ENCODE measurements at regions not wholly inside any gene's neighbourhood (a gene's known extent, or its start where the extent isn't known, plus 50 kb on each side); places are given as distances from the start of the nearest gene placed in this dataset.

DNA sequence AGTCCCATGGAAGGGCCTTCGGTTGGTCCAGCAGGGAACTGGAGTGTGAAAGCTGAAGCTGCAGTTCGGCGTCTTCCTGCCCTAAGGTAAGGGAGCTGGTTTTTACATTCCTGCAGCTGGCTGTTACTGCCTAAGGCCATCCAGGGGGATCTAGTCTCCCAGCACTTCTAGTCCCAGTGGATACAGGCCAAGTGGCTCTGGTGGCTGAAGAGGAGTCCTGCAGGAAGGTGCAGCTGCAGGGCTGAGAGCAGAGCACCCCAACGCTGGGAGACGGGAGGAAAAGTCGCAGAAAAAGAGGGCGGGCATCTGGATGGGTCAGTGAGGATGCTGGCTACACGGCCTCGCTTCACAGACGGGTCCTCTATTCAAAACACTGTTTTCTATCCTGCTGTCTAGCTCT is 225.0 kb upstream of the HS6ST1 start:
- no peak for DNase-seq

DNA sequence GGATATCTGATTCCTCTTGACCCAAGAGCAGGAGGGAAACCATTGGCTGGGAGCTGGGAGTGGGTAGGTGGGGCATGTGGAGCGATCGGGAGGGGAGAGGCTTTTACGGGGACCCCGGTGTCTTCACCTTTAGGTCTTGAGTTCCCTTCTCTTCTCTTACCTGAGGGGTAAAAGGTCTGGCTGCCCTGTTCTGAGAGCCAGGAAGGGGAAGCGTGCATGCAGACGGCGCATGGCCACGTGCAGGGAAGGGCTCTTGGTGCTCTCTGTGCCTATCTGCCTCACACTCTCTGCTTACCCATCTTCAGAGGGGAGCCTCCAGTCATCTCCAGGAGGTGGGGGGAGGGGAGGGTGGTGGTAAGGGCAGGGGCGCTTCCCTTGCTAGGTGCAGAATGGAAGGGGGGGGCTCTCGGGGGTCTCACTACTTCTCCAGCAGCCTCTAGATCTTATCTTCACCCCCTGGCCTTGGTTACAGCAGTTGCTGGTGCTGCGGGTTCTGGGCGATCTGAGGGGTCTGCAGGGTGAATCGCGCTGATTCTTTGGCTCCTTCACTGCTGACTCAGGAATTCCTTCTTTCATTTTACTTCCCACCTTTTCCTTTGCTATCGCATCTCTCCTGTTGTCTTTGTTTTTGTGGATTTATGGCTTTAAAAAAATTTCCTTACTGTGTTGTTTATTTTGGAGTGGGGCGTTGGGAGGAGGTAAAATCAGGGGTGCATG is 225.8 kb upstream of the HS6ST1 start:
- no peak for DNase-seq

DNA sequence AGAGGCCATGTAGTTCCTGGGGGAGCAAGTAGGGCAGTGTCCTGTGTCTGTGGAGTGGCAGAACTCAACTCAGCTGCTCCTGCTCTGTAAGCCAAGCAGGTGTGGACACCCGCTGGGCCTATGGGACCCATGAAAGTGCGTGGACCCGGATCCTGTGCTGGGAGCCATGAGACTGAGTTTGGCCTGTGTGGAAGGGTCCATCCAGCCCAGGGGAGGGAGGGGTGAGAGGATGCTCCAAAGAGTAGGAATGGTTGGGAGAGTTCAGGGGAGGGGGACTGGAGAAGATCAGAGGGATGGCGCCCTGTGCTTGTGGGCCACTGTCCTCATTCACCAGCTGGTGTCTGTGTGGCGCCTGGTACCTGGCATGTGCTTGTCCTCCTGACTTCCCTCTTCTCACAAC is 226.4 kb upstream of the HS6ST1 start:
- no peak for DNase-seq

- DNase-seq = no peak
These were observed 227.2 kb upstream of the HS6ST1 start for GRCh38 chr2:128545829-128546228.

GRCh38 chr2:128547667-128548066 is 229.0 kb upstream of the HS6ST1 start:
- DNase-seq = no peak

DNA sequence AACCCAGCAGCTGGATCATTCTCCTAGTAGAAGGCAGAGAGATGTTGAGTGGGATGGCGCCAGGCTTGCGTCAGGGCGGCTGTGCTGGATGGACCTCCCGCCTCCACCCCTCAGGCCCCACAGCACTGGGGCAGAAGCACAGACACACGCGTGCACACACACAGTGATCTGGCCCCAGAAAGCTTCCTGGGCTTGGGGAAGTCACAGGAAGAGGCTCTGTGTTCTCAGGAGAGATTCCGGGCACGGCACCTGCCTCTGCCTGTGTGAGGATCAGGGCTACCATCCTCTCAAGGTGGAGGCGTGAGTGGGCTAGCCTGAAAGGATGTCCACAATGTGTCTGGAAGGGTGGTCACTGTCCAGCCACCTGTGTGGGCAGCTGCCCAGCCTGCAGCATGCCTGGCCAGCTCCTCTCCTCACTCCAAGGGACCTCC is 229.8 kb upstream of the HS6ST1 start:
- no peak for DNase-seq

GRCh38 chr2:128549094-128549493 is 230.4 kb upstream of the HS6ST1 start:
- DNase-seq = no peak

- DNase-seq = no peak
These were observed 231.1 kb upstream of the HS6ST1 start for GRCh38 chr2:128549646-128550260.

- no peak for DNase-seq
These were observed 231.7 kb upstream of the HS6ST1 start for GRCh38 chr2:128550389-128550788.

DNA sequence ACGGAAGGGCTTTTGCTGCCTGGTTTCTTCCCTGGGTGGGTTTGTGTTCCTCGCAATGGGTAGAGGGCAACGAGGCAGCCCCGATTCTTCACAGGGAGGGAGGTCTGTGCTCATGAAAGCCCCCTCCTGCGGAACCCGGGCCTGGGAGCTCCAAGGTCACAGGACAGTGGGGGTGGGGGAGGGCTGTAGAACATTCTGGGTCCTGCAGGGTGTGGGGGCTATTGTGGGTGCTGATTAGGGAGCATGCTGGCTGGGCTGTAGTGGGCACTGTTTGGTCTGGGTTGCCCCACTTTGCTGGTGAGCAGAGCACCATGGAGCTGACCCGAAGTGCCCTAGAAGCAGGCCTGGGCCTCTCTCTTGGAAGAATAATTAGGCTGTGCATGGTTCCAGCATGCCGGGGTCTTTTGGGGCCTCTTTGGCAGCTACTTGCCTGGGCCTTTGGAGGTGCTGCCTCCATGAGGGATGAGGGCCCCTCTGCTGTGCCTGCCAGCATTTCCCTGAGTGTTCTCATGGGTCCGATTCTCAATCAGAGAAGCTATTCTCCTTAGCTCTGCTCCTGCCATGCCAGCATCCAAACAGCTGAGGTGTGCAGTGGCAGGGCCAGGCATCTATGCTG is 232.2 kb upstream of the HS6ST1 start:
- DNase-seq = no peak

DNA sequence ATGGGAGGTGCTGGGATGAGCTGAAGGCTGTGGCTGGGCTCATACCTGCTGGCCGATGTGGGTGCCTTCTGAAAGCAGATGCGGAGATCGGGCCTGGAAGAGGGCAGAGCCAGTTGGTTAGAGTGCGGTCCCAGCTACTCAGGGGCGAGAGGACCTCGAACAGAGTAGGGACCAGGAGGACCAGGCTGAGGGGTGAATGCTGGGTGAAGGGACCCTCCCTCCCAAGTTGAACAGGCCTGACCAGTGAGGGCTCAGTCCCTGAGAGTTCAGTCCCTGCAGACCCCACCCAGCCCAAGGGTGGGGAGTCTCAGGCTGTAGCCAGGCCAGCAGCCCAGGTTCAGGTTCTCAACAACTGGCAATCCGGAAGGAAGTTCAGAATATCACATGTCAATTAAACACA is 232.8 kb upstream of the HS6ST1 start:
- no peak for DNase-seq

DNA sequence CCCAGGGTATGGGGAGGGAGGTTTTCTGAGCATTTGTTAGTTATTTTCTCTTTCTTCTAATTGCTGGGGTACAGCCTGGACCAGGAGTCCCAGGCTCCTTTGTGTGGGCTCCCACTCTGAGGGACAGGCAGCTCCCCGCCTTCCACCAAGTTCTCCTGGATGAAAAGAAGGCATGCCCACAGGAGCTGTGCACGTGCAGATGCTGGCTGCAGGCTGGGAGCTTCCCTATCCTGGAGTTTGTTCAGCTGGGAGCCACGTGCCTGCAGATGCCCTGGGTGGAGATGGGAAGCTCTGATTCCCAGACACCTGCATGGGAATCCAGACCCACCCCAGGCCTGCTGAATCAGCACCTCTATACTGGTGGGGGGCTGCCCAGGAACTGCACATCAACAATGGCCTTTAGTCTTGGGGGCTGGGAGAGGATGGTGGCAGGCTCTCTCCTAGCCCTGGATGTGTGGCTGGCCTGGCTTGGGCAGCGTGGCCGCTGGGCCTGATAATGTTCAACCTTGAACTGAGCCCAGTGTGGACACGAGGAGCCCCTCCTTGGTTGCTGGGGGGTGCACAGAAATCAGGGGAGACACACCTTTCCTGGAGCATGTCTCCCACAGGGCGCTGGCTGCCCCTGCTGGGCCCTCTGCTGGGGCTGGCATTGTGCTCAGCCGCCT is 233.6 kb upstream of the HS6ST1 start:
- DNase-seq = no peak

DNA sequence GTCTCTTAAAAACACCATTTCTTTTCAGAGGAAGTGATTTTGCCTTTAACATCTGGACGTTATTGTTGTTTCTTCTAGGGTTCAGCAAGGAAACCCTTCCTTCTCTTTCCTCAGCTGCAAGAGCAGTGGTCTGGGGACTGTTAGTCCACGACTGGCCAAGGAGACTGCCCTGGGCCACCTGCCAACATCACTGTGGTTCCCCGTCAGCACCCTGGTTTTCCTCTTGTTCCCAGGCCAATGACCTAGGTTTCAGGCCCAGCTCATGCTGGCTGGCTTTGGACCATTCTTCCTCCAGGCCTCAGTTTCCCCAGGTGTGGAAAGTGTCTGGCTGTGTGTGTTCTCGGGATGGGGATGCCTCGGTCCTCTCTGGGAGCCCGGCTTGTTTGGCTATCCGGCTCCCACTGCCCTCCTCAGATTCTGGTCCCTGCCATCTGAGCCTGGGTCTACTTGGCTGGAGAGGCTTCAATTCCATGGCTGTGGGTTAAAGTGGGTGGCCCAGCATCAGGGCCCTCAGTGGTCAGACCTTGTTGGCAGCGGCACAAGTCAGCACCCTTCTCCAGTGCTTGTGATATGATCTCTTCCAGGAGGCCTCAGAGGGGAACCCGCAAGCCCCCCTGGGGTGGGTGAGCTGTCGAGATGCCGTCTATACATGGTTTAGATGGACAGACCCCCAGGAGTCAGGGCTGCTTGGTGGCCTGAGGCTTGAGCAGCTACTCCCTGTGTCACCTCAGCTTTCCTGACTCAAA is 234.3 kb upstream of the HS6ST1 start:
- no peak for DNase-seq

- no peak for DNase-seq
These were observed 235.6 kb upstream of the HS6ST1 start for GRCh38 chr2:128554151-128554769.

- no peak for DNase-seq
These were observed 236.8 kb upstream of the HS6ST1 start for GRCh38 chr2:128555433-128555832.

GRCh38 chr2:128556089-128556488 is 237.4 kb upstream of the HS6ST1 start:
- no peak for DNase-seq

DNA sequence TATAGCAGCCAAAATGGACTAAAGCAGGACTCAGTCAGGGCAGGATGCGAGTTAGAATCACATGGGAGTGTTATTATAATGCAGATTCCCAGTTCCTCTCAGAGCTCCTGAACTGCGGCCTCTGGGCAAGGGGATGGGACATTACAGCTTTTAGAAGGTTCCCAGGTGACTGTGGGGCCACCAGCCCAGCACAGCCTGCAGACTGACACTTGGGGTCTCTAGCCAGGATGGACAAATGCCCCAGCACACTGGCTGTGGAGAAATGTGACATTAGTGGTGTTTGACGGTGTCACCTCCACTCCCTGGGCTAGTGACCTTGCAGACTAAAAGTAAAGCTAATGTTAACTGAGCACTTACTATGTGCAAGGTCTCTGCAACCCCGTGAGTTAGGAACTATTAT is 238.0 kb upstream of the HS6ST1 start:
- DNase-seq = no peak

- no peak for DNase-seq
These were observed 238.4 kb upstream of the HS6ST1 start for GRCh38 chr2:128557069-128557468.

- no peak for DNase-seq
These were observed 239.2 kb upstream of the HS6ST1 start for GRCh38 chr2:128557831-128558241.

GRCh38 chr2:128558441-128558840 is 239.8 kb upstream of the HS6ST1 start:
- DNase-seq = no peak

DNA sequence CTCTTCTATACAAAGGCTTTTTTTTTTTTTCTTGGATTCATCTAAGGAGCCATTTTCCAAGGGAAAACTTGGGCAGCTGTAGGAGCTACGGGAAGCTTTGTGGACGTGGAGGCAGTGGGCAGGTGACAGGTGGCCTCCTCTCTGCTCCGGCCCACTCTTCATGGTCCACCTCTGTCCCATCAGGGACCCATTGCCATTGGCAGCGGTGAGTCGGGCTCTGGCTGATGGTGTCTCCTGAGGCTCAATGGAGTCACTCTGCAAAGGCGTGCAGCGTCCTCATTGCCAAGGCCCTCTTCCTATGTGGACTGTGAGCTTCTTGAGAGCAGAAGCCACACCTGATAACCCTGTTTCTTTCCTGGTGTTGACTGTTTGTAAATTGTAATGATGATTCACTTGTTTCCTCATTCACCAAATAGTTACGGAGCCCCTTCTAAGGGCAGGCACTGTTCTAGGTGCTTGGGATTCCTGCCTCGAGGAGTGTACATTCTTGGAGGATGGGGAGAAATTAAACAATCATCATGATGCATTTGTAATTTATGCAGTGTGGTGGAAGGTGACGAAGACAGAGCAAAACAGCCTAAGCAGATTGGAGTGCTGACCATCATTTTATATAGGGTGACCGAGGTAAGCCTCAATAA is 240.3 kb upstream of the HS6ST1 start:
- DNase-seq = no peak
